COLO829 (cell line): ENCODE measurements at regions not wholly inside any gene's neighbourhood (a gene's known extent, or its start where the extent isn't known, plus 50 kb on each side); places are given as distances from the start of the nearest gene placed in this dataset.

Experiments
- DNase-seq: peaks from one replicate; pipeline ENCODE4 v3.0.0; 2012; ENCODE audit warnings: low spot score

DNA sequence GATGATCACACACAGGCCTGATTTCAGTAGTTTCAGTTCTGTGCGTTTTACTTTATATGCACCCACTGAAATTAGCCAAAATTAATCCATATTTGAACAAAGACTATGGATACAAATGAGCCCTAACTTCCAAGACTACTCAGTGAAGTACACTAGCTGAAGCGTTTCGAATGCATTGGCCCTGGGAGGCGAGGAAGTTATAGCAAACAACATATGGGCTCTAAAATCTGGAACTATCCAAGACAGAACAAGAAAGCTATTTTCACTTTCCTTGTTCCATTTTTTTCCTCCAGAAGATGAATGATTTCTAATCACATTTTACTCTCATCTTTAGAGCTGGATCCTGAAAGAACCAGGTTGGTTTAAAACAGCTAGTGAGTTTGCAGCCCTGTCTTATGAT lies 399.4 kb upstream of the HNRNPA3 start:
- DNase-seq = no peak

DNA sequence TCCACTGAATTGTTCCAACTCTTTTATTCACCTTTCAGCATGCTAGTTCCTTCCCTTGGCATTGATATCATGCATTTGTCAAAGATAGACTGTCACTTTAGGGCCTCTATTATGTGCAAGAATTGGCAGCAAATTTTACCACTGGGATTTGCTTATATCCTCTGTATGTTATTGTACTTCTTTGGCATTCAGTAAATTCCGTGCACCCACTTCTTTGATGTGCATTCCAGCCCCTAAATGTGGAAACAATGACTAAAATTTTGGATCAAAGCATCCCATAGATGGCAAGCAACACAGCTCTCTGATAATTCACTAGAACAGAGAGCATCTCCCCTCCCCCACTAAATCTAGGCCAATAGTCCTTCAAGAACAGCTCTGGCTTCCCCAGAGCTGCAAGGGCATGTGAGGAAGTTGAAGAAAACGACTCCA lies 399.0 kb upstream of the HNRNPA3 start:
- no peak for DNase-seq

DNA sequence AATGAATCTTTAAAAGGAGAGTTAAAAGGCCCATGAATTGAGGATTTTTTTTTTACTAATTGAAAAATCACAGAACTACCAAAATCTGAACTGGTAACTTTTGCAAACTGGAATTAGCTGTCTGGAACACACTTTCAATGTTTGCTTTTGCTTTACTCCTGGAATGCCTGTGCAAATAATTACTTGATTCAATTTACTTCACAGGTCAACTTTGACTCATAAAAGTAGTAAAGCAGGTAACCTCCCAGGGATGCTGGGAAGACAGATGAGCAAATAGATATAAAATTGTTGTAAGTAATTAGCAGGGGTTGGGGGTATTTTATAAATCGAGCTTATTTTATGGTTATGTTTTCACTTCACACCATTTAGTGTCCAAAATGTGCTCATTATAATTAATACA lies 398.3 kb upstream of the HNRNPA3 start:
- no peak for DNase-seq

DNA sequence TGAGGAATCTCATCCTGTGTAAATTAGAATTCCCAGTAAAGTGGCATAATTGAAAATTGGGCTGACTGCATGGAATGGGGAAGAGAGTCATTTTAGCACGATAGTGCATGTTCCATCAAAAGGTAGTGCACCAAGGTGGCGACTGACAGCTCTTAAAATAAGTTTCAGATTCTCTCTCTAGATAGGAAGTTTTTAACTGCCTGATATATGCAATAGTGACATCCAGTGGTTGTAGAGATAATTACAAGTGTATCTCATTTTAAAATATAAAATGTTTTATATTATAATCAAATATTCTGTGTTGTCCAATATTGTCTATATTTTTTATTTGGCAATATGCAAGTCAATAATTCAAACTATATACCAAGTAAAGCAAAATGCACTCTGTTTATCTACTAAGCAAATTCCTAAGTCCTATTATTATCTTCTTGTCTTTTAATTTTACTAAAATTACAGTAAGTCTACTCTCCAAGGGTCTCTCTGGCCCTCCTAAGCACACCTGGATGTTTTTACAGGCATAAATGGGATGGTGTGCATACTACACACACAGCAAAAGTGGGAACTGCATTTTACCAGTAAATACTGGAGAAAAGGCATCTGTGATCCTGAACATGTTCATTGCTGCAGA lies 397.7 kb upstream of the HNRNPA3 start:
- DNase-seq = no peak

DNA sequence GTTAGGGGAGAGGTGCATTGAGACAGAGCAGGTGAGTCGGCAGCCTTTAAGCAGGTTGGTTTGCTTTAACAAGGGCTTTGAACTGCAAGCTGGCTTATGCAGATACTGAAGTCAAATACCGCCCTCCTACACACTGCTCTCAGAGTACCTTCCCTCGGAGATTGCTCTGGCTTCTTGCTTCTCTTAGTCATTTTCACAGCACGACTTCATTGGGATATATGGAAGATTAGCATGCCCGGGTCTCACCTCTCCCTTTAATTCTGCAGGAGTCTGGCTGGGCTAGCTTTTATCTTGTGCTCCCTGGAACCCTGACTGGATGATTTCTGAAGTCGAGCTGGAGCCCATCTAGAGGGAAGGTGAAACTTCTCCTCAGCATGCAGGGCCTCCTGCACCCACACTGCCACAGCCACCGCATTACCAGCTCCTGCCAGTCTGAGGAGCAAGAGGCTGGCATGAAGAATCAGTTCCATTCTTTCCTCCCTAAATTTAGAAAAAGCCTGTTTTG lies 395.5 kb upstream of the HNRNPA3 start:
- peak; percentile 42 for DNase-seq

DNA sequence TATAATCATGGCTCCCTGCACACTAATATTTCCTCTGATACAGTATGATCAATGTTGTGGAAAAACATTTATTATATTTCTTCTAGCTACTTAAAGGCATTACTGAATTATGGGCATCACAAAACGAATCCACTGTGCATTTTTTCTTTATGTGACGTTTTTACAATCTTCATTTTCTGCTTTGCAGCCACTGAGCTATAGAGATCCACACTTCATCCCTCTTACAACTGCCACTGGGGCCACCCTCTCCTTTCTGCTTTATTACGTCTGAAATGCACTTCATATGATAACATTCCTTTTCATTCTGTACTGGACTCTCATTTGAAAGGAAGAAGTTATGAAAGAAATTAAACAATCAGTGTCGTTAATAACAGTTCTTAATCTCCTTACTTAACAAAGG lies 394.5 kb upstream of the HNRNPA3 start:
- no peak for DNase-seq

DNA sequence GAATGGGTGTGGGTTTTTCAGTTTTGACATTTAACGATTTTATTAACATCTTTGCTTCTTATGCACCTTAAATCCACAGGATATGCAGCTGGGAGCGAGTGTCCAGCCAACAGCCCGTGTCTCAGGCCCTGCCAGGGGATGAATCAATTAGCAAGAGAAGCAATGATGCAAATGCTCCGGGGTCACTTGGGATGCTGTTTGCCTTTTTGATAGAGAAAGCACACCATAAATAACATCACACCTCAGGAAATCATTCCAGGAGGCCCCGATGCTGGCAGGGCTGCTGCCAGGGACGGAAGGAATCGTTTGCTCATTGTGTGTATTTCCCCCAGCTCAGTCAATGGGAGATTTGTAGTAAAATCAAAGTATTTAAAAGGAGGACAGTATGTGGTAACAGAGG lies 394.0 kb upstream of the HNRNPA3 start:
- no peak for DNase-seq

DNA sequence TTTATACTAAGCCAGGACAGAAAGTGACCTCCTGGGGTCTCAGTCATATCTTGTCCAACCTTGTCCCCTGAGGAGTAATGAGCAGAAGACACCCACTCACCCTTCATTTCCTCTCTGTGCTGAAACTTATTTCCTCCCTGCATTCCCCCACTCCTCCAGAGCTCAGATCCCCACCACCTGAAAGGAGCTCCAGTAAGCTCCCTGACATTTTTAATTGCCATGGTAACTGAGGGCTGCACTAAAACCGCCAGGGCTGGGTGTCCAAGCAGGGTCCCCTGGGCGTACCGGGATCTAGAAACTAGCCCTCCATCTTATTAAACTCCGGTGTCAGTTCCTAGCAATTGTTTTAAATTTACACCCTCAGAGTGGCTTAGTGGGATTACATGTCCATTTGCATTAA lies 393.3 kb upstream of the HNRNPA3 start:
- no peak for DNase-seq

DNA sequence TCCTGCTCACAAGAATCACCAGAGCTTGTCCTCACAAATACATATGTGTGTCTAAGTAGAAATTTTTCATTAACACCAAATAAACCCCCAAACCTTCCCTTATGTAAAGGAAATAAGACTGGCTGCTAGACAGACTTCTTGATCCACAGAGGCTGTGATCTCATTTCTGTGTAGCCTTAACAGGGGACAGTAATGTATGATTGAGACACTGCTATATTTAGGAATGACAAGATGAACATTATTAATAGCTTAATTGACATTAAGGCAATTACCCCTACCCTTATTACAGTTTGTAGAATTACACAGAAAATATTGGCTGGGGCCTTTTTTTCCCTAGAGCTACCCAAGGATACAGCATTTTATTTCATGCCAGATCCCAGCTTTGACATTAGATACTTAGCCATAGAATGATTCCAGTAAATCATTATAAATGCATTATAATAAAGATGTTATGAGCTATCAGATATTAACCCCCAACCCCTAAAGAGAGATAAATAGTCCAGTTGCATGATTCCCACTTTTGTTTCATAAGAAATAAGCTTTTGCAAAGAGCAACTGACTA lies 392.1 kb upstream of the HNRNPA3 start:
- DNase-seq = no peak

DNA sequence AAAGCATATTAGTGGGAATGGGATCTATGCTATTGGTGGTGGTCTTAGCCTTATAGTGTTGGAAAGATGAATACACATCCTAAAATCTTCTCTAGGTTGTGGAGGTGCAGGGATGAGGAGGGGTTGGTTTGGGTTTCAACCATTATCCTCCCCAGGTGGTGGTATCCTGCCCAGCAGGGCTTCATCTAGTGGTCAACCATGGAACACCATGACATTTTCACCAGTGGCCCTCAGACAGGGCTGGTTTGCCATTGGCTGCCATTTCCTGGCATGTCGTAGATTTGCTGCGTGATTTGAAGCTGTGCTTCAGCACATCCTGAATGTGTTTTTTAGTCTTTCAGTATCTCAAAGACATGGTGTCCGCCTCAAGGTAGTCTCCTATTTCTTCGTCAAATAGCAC lies 391.2 kb upstream of the HNRNPA3 start:
- DNase-seq = no peak

DNA sequence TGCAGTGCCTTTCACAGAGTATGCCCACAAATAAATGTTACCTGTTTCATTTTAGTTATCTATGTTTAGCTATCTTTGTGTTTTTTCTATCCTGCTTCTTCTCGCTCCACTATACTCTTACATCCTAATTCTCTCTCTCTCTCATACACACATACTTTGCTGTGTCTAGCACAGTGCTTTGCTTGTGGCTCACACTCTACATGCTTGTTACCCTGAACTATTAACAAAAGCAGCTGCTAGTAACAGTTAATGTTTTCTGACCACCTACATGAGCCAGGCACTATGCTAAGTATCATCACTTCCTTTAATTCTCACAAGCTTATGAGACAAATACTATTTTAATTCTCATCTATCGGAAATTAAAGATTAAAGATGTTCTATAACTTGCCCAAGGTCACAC lies 390.5 kb upstream of the HNRNPA3 start:
- no peak for DNase-seq

DNA sequence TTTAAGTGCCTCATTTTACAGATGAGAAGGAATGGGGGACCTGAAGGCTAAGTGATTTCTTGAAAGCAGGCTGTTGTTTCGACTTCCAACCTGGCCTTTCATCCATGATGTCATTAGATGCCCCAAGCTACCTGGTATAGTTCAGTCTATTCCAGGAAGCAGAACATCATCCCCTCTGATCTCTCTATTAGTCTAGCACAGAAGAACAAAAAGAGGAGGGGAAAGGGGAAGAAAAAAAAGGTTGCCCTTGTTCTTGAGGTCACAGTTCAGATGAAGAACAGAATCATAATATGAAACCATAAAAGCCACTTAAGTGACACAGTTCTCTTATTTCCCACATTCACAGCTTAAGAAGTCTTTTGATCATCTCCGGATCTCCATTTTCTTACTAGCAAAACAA lies 386.2 kb upstream of the HNRNPA3 start:
- DNase-seq = no peak

DNA sequence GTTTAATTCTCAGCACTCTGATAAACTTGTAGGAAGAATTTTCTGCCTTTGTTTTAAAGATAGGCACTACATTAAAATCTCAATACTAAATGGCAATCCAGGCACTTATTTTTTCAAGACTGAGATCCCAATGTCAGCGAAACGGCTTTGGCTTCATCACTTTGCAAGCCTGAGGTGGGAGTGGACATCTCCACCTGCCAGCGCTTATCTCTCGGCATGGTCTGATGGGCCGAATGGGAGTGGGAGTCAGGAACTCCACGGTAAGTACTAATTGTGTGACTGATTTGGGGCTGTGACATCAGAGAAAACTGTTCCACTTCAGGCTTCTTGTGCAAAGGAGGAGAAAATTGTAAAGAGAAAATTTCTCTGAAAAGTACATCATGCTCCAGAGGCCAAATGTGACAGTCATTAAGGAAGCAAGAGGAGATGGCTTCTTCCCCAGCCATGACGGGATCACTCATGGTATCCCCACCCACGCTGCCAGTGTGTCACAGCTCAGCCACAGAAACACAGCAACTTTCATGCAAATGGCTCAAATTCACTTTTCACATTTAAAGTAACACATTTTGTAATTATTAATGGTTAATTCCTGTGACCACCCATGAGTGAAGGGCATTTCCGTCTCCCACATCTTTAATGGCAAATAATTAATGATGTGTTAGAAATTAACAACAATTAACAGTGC lies 385.5 kb upstream of the HNRNPA3 start:
- DNase-seq = no peak

DNA sequence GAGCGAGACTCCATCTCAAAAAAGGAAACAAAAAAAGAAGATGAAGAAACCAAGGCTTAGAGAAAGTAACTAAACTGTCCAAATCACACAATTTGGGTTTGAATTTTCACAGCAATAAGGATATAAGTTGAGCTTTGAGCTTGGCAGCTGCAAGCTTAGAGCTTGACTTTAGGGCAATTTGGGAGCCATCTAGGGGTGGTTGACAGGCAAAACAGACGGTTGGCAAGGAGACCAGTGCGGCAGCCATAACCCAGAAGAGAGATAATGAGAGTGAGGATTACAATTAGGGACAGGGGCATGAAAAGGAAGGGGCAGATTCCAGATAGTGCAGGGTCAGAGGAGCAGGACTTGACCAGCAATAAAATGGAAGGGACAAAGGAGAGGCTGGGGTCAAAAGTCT lies 382.2 kb upstream of the HNRNPA3 start:
- no peak for DNase-seq

DNA sequence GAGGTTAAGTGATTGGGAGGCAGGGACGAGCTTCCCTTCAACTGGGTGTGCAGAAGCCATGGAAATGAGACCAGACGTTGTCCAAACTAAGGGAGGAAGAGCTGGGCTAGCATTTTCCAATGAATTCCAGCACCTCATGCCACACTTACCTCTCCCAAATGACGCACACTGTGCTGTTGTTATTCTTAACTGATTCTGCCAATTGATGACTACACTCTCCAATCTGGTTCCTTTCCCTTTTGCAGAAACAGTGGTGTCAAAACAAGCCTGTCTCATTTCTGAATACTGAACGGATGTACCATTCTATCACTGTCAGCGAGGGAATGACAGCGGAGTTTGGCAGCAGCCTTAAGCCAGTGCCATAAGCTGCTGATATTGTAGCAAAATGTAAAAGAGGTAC lies 380.5 kb upstream of the HNRNPA3 start:
- DNase-seq = no peak

DNA sequence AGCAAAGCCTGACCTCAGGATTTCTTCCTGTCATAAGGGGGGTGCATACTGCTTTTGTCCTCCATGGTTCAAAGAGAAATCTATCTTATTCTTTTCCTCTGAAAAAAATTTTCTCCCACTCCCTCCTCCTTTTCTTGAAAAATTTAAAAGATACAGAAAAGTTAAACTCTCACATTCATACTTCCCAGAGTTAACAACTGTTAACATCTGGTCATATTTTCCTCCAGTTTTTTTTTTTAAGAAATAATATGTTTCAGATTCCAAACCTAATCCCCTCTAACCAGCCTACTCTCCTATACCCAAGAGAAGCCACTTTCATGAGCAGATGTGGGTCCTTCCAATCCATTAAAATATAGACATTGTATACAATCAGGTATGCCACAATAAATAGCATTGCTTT lies 378.9 kb upstream of the HNRNPA3 start:
- no peak for DNase-seq

DNA sequence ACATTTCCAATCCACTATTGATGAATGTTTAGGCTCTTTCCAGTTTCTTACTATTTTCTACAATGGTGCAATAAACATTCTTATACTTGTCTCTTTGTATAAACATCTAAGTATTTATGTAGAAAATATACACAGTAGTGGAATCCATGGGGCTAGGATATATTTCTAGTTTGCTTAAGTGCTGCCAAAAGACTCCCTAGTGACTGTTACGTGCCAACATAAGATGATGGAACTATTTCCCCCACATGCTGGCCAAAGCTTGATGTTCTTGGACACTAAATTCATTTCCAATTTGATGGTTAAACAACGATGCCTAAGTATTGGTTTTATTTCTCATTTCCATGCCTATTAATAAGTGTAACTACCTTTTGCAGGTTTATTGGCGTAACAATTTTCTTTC lies 378.4 kb upstream of the HNRNPA3 start:
- no peak for DNase-seq

DNA sequence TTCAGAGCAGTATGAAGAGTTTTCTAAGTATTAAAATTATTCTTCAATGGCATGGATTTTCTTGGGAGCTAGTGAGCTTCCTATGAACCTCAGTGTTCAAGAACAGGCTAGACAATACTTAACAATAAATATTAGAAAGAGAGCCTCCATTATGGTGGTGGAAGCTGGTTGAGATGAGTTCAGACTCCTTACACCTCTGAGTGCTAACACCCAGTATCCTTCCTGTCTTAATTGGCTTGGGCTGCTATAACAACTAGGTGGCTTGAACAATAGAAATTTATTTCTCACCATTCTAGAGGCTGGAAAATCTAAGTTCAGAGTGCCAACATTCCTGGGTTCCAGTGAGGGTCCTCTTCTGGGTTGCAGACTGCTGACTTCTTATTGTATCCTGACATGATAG lies 369.4 kb upstream of the HNRNPA3 start:
- no peak for DNase-seq

DNA sequence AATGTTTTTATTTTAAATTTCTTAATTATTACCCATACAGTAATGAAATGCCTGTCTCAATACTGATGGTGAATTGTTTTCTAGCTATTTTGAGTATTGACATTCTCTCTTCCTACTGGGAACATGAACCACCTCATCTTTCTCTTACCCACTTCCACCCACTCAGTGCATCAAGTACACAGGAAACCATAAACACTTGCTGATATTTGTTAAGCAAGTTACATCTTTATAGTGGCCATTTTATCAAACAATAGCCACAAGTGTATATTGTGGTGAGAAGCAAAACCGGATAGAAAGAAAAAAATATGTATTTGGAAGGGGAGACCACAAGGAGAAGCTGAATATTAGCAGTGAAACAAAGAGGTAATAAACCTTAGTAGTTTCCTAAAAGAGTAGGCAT lies 368.1 kb upstream of the HNRNPA3 start:
- DNase-seq = no peak

DNA sequence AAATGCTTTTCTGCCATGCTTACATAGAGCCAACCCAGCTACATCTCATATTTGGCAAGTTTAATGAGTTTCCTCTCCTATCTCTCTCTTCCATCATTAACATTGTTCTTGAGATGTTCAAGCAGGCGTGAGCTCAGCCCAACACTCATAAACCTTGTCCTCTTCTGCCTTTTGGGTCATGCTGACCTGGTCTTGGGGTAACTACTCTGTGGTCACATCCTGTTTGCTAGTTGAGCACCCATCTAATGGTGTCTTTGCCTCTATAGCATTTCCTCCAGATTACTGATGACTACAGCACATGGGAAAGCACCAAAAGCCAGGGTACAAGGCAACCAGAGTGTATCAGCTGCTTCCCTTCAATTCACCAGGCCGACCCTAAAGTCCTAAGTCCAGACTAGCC lies 366.9 kb upstream of the HNRNPA3 start:
- no peak for DNase-seq

DNA sequence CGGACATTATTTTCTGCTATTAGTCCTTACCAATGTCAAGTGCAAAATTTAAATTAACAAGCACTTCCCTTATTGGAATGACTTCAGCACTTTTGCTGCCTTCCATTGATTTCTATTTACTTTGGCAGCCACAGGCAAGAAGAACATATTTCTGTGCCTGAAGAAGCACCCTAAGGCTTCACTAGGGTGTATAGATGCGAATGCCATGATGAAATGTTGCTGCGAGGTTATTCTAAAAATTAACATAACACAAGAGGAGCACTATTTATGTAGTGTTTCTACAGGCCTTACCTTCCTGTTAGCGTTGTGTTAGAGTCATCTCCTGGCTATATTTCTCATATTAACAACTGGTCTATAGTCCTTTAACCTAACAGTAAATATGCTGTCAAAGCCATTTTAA lies 365.0 kb upstream of the HNRNPA3 start:
- no peak for DNase-seq

DNA sequence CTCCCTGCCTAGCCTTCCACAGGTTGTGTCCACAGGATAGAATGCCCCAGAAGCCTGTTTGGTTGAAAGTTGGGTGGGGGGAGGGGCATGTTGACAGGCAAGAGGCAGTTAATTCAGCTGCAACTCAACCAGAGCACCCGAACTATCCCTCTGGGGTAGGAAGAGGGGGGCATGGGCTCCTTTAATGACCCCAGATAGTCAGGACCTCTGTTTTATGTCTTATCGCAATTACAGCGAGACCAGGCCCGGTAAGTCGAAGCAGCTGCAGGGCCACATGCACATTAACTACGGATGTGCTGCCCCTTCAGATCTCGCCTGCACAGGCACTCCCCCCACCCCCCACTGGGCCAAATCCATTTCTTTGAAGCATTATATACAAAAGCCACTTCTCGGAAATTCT lies 363.8 kb upstream of the HNRNPA3 start:
- no peak for DNase-seq

DNA sequence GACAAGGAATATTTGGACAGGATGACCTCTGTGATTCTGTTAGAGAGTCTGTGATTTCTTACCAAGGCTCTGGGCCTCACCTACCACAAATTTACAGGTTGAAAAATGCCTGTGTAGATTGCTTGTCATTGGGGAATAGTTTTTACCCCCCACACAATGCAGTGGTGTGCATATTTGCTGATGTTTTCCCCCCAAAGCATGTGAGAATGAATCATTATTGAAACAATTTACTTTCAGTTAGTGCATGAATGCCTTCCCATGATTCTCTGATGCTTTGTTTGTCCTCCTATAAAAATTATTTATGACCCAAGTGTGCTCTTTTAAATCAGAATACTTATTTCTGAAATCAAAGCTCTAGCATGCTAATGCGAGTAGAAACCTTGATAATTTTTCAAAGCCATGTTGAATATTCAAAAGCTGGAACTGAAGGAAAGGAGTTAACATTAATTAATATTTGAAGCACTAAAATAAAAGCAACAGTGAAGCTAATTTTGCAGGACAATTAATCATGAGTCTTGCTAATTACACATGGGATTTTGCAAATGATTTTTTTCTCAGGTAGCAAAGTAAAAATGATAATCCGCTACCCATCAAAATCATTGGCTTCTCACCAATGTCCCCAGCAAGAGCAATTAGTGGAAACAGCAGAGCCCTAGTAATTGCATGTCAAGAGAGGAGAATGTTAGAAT lies 361.2 kb upstream of the HNRNPA3 start:
- DNase-seq = peak; percentile 9
